Dendritic cell treated with granulocyte-macrophage colony-stimulating factor and Interleukin-4, amounts not matched to agents 40 ng/mL and 50 ng/mL, for 4 days (primary cell): ENCODE measurements at regions not wholly inside any gene's neighbourhood (a gene's known extent, or its start where the extent isn't known, plus 50 kb on each side); places are given as distances from the start of the nearest gene placed in this dataset.

ENCODE experiments used
- H3K27ac Mint-ChIP-seq: one replicate; pipeline ENCODE4 v1.8.0; 2022; ENCODE audit warnings: mild to moderate bottlenecking, mixed read lengths
- H3K27me3 Mint-ChIP-seq: one replicate; pipeline ENCODE4 v1.8.0; 2022; ENCODE audit warnings: mild to moderate bottlenecking, mixed read lengths
- H3K36me3 Mint-ChIP-seq: one replicate; pipeline ENCODE4 v1.8.0; 2022; ENCODE audit warnings: low read depth, mixed read lengths
- H3K4me1 Mint-ChIP-seq: one replicate; pipeline ENCODE4 v1.8.0; 2022; ENCODE audit warnings: low read depth, mixed read lengths
- H3K4me3 Mint-ChIP-seq: one replicate; pipeline ENCODE4 v1.8.0; 2022; ENCODE audit warnings: mild to moderate bottlenecking, moderate library complexity, mixed read lengths
- H3K9me3 Mint-ChIP-seq: one replicate; pipeline ENCODE4 v1.8.0; 2022; ENCODE audit warnings: mixed read lengths
- intact Hi-C: fragments of 100-400 bp; cut with micrococcal nuclease; formaldehyde crosslinking; loops from one replicate; pipeline ENCODE4 v1.15.0; 2022

DNA sequence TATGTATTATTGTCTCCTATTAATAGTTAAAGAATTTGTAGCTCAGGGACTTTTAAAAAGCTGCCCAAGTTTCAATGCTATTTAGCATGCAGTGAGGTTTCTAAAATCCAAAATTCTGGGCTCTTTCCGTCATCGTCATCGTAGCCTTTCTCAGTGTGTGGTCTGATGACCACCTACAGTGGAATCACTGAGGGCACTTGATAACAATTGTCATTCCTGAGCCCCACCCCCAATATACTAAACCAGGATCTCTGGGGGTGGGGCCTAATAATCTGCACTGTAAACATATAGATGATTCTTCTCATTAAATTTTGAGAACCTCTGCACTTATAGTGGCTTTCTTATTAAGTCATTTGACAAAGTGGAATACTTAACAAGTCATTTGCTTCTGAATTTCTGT, 674.8 kb downstream of the PLPP3 start:
- no peaks in the 10 kb centered on the region for H3K36me3 Mint-ChIP-seq
- no peaks in the 10 kb centered on the region for H3K4me1 Mint-ChIP-seq
- no peaks in the 10 kb centered on the region for H3K27me3 Mint-ChIP-seq
- no peak overlapping the region for H3K4me3 Mint-ChIP-seq
- intact Hi-C loops = no loop called here
- no peak overlapping the region for H3K27ac Mint-ChIP-seq
- peaks cover 8% of the 10 kb centered on the region for H3K9me3 Mint-ChIP-seq

GRCh38 chr1:55898181-55898580, 681.2 kb downstream of the PLPP3 start:
- Mint-ChIP-seq H3K9me3 (peaks cover 8% of the 10 kb centered on the region), H3K4me3 (no peak overlapping the region), H3K27me3 (peaks cover 4% of the 10 kb centered on the region), H3K4me1 (peaks cover 6% of the 10 kb centered on the region), H3K27ac (no peak overlapping the region), H3K36me3 (no peaks in the 10 kb centered on the region)
- intact Hi-C loops = no loop called here

GRCh38 chr1:55896210-55896609, 681.0 kb upstream of the USP24 start:
- Mint-ChIP-seq H3K9me3 (peaks cover 17% of the 10 kb centered on the region), H3K27me3 (peaks cover 9% of the 10 kb centered on the region), H3K36me3 (no peaks in the 10 kb centered on the region), H3K4me3 (no peak overlapping the region), H3K27ac (no peak overlapping the region), H3K4me1 (peaks cover 6% of the 10 kb centered on the region)
- intact Hi-C loops = no loop called here

- intact Hi-C loops = no loop called here
- peaks cover 6% of the 10 kb centered on the region for H3K4me1 Mint-ChIP-seq
- H3K9me3 Mint-ChIP-seq = peaks cover 10% of the 10 kb centered on the region
- peaks cover 9% of the 10 kb centered on the region for H3K27me3 Mint-ChIP-seq
- H3K36me3 Mint-ChIP-seq = no peaks in the 10 kb centered on the region
- no peak overlapping the region for H3K27ac Mint-ChIP-seq
- H3K4me3 Mint-ChIP-seq = no peak overlapping the region
These were observed 679.4 kb upstream of the USP24 start for GRCh38 chr1:55894521-55894920.

GRCh38 chr1:55893155-55893554, 678.0 kb upstream of the USP24 start:
- H3K36me3 Mint-ChIP-seq = no peaks in the 10 kb centered on the region
- H3K4me1 Mint-ChIP-seq = peaks cover 6% of the 10 kb centered on the region
- no peak overlapping the region for H3K4me3 Mint-ChIP-seq
- peaks cover 10% of the 10 kb centered on the region for H3K9me3 Mint-ChIP-seq
- no peak overlapping the region for H3K27ac Mint-ChIP-seq
- peaks cover 6% of the 10 kb centered on the region for H3K27me3 Mint-ChIP-seq
- intact Hi-C loops = no loop called here

GRCh38 chr1:55888685-55889317, 673.6 kb upstream of the USP24 start:
- Mint-ChIP-seq H3K4me1 (no peaks in the 10 kb centered on the region), H3K27ac (no peak overlapping the region), H3K4me3 (no peak overlapping the region), H3K9me3 (peaks cover 10% of the 10 kb centered on the region), H3K36me3 (no peaks in the 10 kb centered on the region), H3K27me3 (peaks cover 6% of the 10 kb centered on the region)
- intact Hi-C loops = no loop called here

DNA sequence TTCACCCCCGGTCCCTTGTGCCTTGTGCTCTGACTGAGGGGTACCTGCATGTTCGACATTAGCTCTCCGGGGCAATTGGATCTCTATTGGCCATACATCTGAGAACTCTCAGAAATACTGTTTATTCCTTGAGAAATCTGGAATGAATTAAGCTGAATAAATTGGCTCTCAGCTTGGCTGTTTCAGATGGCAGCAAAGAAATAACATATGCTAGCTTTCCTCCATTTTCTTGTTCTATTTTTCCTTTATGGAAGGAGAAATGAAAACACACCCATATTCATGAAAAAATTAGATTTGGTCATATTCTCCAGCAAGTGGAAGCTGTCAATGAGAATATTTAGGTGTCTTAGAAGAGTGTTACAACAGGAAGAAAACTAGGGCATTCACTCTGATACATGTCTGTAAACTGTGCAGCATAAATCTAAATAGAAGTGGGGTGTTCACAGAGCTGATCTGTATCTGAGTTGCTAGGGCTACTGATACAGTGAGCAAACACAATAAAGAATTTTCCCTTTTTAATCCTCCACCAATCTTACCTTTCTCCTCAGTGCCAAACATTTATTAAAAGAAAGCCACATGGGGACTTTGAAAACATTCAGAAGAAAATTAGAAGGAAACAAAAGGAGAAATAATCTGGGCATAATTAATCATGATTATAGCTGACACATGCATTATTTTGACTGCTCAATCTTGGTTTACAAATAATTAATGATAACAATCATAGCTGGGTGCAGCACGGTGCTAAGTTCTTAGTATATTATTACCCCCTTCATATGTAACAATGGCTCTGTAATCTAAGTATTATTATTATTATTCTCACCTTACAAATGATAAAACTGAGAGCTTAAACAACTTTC, 671.9 kb upstream of the USP24 start:
- intact Hi-C loops = no loop called here
- Mint-ChIP-seq H3K27me3 (peaks cover 3% of the 10 kb centered on the region), H3K36me3 (no peaks in the 10 kb centered on the region), H3K4me1 (no peaks in the 10 kb centered on the region), H3K27ac (no peak overlapping the region), H3K4me3 (no peak overlapping the region), H3K9me3 (peaks cover under 1% of the 10 kb centered on the region)

DNA sequence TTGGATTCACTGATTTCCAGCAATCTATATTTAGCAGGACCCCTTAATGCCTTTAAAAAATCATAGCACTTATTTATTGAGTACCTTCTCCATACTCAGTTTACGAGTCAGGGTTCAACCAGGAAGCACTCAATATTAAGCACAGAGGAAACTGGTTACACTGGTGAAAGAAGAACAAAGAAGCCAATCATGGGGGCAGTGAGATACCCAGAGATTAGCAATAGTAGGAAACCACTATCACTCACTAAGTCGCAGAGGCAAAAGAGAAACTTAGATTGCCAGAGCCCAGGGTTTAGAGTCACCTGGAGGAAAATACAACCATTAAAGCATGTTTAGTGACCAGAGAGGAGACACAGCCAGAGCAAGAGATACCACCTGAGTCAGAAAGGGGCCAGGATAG, 670.5 kb upstream of the USP24 start:
- Mint-ChIP-seq H3K36me3 (no peaks in the 10 kb centered on the region), H3K27ac (no peak overlapping the region), H3K4me3 (no peak overlapping the region), H3K4me1 (no peaks in the 10 kb centered on the region), H3K9me3 (no peaks in the 10 kb centered on the region), H3K27me3 (no peaks in the 10 kb centered on the region)
- intact Hi-C loops = no loop called here

DNA sequence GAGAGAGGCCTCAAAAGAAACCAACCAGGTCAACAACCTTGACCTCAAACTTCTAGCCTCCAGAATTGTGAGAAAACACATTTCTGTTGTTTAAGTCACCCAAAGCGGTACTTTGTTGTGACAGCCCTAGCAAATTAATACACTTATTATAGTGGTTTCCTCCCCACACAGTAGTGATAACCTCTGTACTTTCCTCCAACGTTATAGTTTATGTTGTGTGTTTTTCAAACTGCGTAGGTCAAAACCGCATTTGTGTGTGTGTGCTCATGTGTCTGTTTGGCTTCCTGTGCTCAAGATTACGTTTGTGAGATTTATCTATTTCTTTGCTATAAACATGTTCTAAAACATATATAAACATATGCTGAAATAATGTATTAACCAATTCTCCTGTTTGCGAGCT, 667.8 kb upstream of the USP24 start:
- intact Hi-C loops = no loop called here
- no peak overlapping the region for H3K27ac Mint-ChIP-seq
- no peaks in the 10 kb centered on the region for H3K9me3 Mint-ChIP-seq
- H3K36me3 Mint-ChIP-seq = no peaks in the 10 kb centered on the region
- H3K27me3 Mint-ChIP-seq = peaks cover 2% of the 10 kb centered on the region
- H3K4me1 Mint-ChIP-seq = no peaks in the 10 kb centered on the region
- no peak overlapping the region for H3K4me3 Mint-ChIP-seq

GRCh38 chr1:55879346-55879745, 664.2 kb upstream of the USP24 start:
- Mint-ChIP-seq H3K36me3 (no peaks in the 10 kb centered on the region), H3K4me3 (no peak overlapping the region), H3K27ac (no peak overlapping the region), H3K9me3 (no peaks in the 10 kb centered on the region), H3K4me1 (no peaks in the 10 kb centered on the region), H3K27me3 (peaks cover 8% of the 10 kb centered on the region)
- intact Hi-C loops = no loop called here

DNA sequence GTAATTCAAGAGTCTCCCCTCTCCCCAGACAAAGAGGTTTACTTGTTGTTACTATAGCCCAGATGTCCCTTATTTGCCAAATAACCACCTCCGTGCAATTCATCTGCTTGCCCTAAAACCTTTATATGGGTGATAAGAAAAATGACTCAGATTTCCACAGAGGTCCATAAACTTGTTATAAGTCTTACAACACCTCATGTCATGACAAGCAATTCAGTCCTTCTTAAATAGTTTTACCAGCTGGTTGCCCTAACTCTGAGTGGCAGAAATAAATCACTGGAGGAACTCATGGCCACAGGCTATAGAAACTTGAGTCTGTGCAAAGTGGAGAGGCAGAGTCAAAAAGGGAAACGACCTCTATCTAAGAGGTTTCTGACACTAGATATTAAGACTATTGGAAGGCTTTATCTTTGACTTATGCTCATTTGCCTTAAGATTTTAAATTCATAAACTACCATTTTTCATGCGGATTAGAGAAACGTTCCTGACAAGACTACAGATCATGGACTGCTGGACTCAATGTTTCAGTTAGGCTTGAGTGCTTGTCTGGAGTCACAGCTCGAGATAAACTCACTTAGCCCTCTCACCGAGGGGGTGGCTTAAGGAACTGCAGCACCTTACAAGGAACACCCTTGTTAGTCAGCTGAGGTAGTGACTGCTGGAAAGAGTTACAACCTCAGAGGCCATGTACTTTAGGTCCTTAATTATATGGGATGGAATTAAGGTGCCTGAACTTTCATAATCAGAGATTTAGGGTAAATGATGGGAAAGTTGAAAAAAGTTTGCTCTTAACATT, 662.5 kb upstream of the USP24 start:
- peaks cover 11% of the 10 kb centered on the region for H3K27me3 Mint-ChIP-seq
- no peaks in the 10 kb centered on the region for H3K9me3 Mint-ChIP-seq

GRCh38 chr1:55876276-55877060, 661.3 kb upstream of the USP24 start:
- H3K27ac Mint-ChIP-seq = no peak overlapping the region
- H3K36me3 Mint-ChIP-seq = no peaks in the 10 kb centered on the region
- no peaks in the 10 kb centered on the region for H3K4me1 Mint-ChIP-seq
- H3K4me3 Mint-ChIP-seq = no peak overlapping the region
- H3K27me3 Mint-ChIP-seq = peaks cover 11% of the 10 kb centered on the region
- intact Hi-C loops = no loop called here
- H3K9me3 Mint-ChIP-seq = no peaks in the 10 kb centered on the region

More for the DNA sequence above, 662.5 kb upstream of the USP24 start:
- H3K4me3 Mint-ChIP-seq = no peak overlapping the region
- intact Hi-C loops = no loop called here
- H3K36me3 Mint-ChIP-seq = no peaks in the 10 kb centered on the region
- no peaks in the 10 kb centered on the region for H3K4me1 Mint-ChIP-seq
- no peak overlapping the region for H3K27ac Mint-ChIP-seq

DNA sequence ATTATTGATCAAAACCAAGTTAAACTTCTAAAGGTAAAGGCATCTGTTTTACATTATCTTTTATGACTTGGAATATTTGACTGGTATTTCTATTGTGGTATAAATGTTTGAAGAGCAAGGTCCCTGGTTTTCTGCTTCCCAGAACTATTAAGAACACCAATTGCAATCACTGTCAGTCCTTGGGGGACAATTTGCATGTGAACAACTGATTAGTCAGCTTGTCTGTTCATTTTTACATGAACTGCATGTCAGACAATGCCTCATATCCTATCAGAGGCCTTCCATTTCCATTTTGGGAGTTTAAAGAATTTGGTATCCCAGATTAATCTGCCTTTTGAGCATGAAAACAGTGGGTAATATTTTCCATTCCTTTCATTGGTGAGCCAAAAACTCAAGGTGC, 654.9 kb upstream of the USP24 start:
- intact Hi-C loops = no loop called here
- Mint-ChIP-seq H3K27ac (no peak overlapping the region), H3K4me1 (no peaks in the 10 kb centered on the region), H3K36me3 (no peaks in the 10 kb centered on the region), H3K4me3 (no peak overlapping the region), H3K9me3 (no peaks in the 10 kb centered on the region), H3K27me3 (peaks cover 4% of the 10 kb centered on the region)
